A673 (cell line): ENCODE measurements at regions not wholly inside any gene's neighbourhood (a gene's known extent, or its start where the extent isn't known, plus 50 kb on each side); places are given as distances from the start of the nearest gene placed in this dataset.

Experiments
- CTCF ChIP-seq: fragments of 300-800, 200-600 bp; sonication (generic); conservative IDR thresholded peaks from 2 replicates; pipeline ENCODE4 v1.5.1; 2017; ENCODE audit warnings: low read depth, mild to moderate bottlenecking, antibody characterized with exemption, low read length, moderate library complexity, mixed read lengths
- EZH2 ChIP-seq: fragments of 200-600 bp; sonication (generic); IDR thresholded peaks from 2 replicates; pipeline ENCODE4 v1.6.1; 2017; ENCODE audit warnings: borderline replicate concordance, low read depth, mild to moderate bottlenecking, mixed read lengths, antibody characterized with exemption, low read length; ENCODE audit not compliant: poor library complexity, severe bottlenecking

GRCh38 chr22:49534386-49534785 is 293.3 kb downstream of the BRD1 start:
- TF ChIP-seq CTCF, result no peak
- TF ChIP-seq EZH2, result no peak
